GM23248 (cell line): ENCODE measurements at regions not wholly inside any gene's neighbourhood (a gene's known extent, or its start where the extent isn't known, plus 50 kb on each side); places are given as distances from the start of the nearest gene placed in this dataset.

Experiments used
- EZH2 ChIP-seq: fragments of 200-600 bp; sonication (generic); IDR thresholded peaks from 2 replicates; pipeline ENCODE4 v1.6.1; 2018; ENCODE audit warnings: antibody characterized with exemption, mild to moderate bottlenecking; ENCODE audit not compliant: insufficient read depth, poor library complexity, severe bottlenecking
- EZH2phosphoT487 ChIP-seq: fragments of 200-600 bp; sonication (generic); IDR thresholded peaks from 2 replicates; pipeline ENCODE4 v1.6.1; 2018; ENCODE audit warnings: antibody characterized with exemption, moderate library complexity, mild to moderate bottlenecking, low read depth; ENCODE audit not compliant: insufficient read depth

GRCh38 chr1:39124282-39124681, 80.2 kb upstream of the MACF1 start:
- TF ChIP-seq EZH2, result no peak
- TF ChIP-seq EZH2phosphoT487, result no peak
